ENCODE measurements at regions not wholly inside any gene's neighbourhood (a gene's known extent, or its start where the extent isn't known, plus 50 kb on each side); places are given as distances from the start of the nearest gene placed in this dataset.
A peak's percentile ranks its signal among the peaks of the same experiment; 100 is the strongest.

GRCh38 chr5:58011301-58011700 lies 448.6 kb downstream of the PLK2 start:
- in situ Hi-C loops (cut with HindIII; ENCODE audit: low sequenced_read_pairs) = no loop called here
- DNase-seq (ENCODE audit: low read depth) = no peak
- H3K4me3 ChIP-seq (ENCODE audit: low read depth, low read length) = no peak overlapping the region
- no peak for TF ChIP-seq CTCF (IDR thresholded peaks at IDR 0.05; ENCODE audit: low read depth, low read length, missing control alignments)

GRCh38 chr5:58009754-58010153 lies 450.1 kb downstream of the PLK2 start:
- no peak for DNase-seq (ENCODE audit: low read depth)
- no peak for TF ChIP-seq CTCF (IDR thresholded peaks at IDR 0.05; ENCODE audit: low read depth, low read length, missing control alignments)
- in situ Hi-C loops (cut with HindIII; ENCODE audit: low sequenced_read_pairs) = no loop called here
- H3K4me3 ChIP-seq (ENCODE audit: low read depth, low read length) = no peak overlapping the region

GRCh38 chr5:58002323-58002722 lies 457.6 kb downstream of the PLK2 start:
- H3K4me3 ChIP-seq (ENCODE audit: low read depth, low read length) = no peak overlapping the region
- no peak for DNase-seq (ENCODE audit: low read depth)
- in situ Hi-C loops (cut with HindIII; ENCODE audit: low sequenced_read_pairs) = no loop called here
- no peak for TF ChIP-seq CTCF (IDR thresholded peaks at IDR 0.05; ENCODE audit: low read depth, low read length, missing control alignments)

- DNase-seq (ENCODE audit: low read depth) = no peak
- no peak for TF ChIP-seq CTCF (IDR thresholded peaks at IDR 0.05; ENCODE audit: low read depth, low read length, missing control alignments)
- in situ Hi-C loops (cut with HindIII; ENCODE audit: low sequenced_read_pairs) = no loop called here
- no peak overlapping the region for H3K4me3 ChIP-seq (ENCODE audit: low read depth, low read length)
Observed at GRCh38 chr5:57993866-57994265, 466.0 kb downstream of the PLK2 start.

GRCh38 chr5:57989378-57989777 lies 470.5 kb downstream of the PLK2 start:
- no peak for TF ChIP-seq CTCF (IDR thresholded peaks at IDR 0.05; ENCODE audit: low read depth, low read length, missing control alignments)
- in situ Hi-C loops (cut with HindIII; ENCODE audit: low sequenced_read_pairs) = no loop called here
- H3K4me3 ChIP-seq (ENCODE audit: low read depth, low read length) = no peak overlapping the region
- DNase-seq (ENCODE audit: low read depth) = peak; percentile 11

- no peak overlapping the region for H3K4me3 ChIP-seq (ENCODE audit: low read depth, low read length)
- no peak for DNase-seq (ENCODE audit: low read depth)
- no peak for TF ChIP-seq CTCF (IDR thresholded peaks at IDR 0.05; ENCODE audit: low read depth, low read length, missing control alignments)
- in situ Hi-C loops (cut with HindIII; ENCODE audit: low sequenced_read_pairs) = no loop called here
Observed at GRCh38 chr5:57988813-57989212, 471.1 kb downstream of the PLK2 start.

- no peak for DNase-seq (ENCODE audit: low read depth)
- H3K4me3 ChIP-seq (ENCODE audit: low read depth, low read length) = no peak overlapping the region
- no peak for TF ChIP-seq CTCF (IDR thresholded peaks at IDR 0.05; ENCODE audit: low read depth, low read length, missing control alignments)
- in situ Hi-C loops (cut with HindIII; ENCODE audit: low sequenced_read_pairs) = no loop called here
Observed at GRCh38 chr5:57987552-57987951, 472.3 kb downstream of the PLK2 start.
